HCT116 (cell line): ENCODE measurements at regions not wholly inside any gene's neighbourhood (a gene's known extent, or its start where the extent isn't known, plus 50 kb on each side); places are given as distances from the start of the nearest gene placed in this dataset.

ENCODE experiments used
- ATAC-seq: fragments of 200-7000 bp; cut with Tn5 transposase; 2 replicates; pipeline ENCODE4 v1.9.1; 2020; ENCODE audit warnings: mild to moderate bottlenecking, moderate library complexity
- BruUV-seq: library from RNA; stranded (reverse); fragments of 400-500 nt; replicated peaks from 2 replicates; lab custom pipeline; 2021; lab: Mats Ljungman, UMichigan
- CTCF ChIA-PET: fragments of 300-600 bp; sonication (Branson Sonifier 250); formaldehyde crosslinking; loops from one replicate; lab custom pipeline; 2021; ENCODE audit warnings: antibody characterized with exemption; lab: Charles Lee
- POLR2A ChIA-PET: fragments of 300-600, 350-600 bp; sonication (Branson Sonifier 250); formaldehyde crosslinking; loops from one replicate; lab custom pipeline; 2021; ENCODE audit warnings: antibody characterized with exemption; lab: Charles Lee
- RAD21 ChIA-PET, 2 experiments: fragments of 300-600 bp; sonication (Branson Sonifier 250); formaldehyde crosslinking; loops; one replicate each; lab custom pipeline; 2023; ENCODE audit warnings: low total read pairs in 2 of 2; ENCODE audit not compliant: uncharacterized antibody in 2 of 2, unreplicated experiment in 2 of 2, low non-redundant PET in 1 of 2; lab: Charles Lee
- DNase-seq: peaks from one replicate; pipeline ENCODE4 v3.0.0-alpha.2; 2010; ENCODE audit warnings: low read depth, low spot score
- H2AFZ ChIP-seq: fragments of 200-600 bp; shearing (Covaris generic), sonication (generic); 2 replicates; pipeline ENCODE4 v1.6.1; 2017; ENCODE audit warnings: low read depth, mixed run types, mixed read lengths, antibody characterized with exemption, low read length; ENCODE audit not compliant: poor library complexity, severe bottlenecking
- H3K27ac ChIP-seq: 2 replicates; pipeline ENCODE4 v1.5.1; 2012; ENCODE audit warnings: low read depth, low read length
- H3K27me3 ChIP-seq: fragments of 200-600 bp; sonication (generic); 2 replicates; pipeline ENCODE4 v1.6.1; 2016; ENCODE audit warnings: mixed run types, low read length, mixed read lengths; ENCODE audit not compliant: insufficient read depth
- H3K36me3 ChIP-seq, 2 experiments: fragments of 200-500 bp in 1 of 2; fragments of 200-600 bp in 1 of 2; sonication (Bioruptor generic) in 1 of 2; sonication (generic) in 1 of 2; 2 replicates each; pipeline versions ENCODE4 v1.5.1 to v1.6.1; 2014 to 2016; ENCODE audit warnings: low read length in 2 of 2, inconsistent platforms in 1 of 2, mixed read lengths in 1 of 2, mixed run types in 1 of 2; ENCODE audit not compliant: insufficient read depth in 2 of 2, control insufficient read depth in 1 of 2
- H3K4me1 ChIP-seq, 2 experiments: fragments of 200-600 bp in 1 of 2; sonication (generic) in 1 of 2; 2 replicates each; pipeline versions ENCODE4 v1.5.1 to v1.6.1; 2012 to 2017; ENCODE audit warnings: low read length in 2 of 2, inconsistent platforms in 1 of 2, mild to moderate bottlenecking in 1 of 2, mixed read lengths in 1 of 2, mixed run types in 1 of 2, moderate library complexity in 1 of 2; ENCODE audit not compliant: insufficient read depth in 2 of 2, control insufficient read depth in 1 of 2
- H3K4me2 ChIP-seq: fragments of 200-600 bp; sonication (generic); 2 replicates; pipeline ENCODE4 v1.6.1; 2017; ENCODE audit warnings: mixed run types, low read length, mixed read lengths
- H3K4me3 ChIP-seq, 2 experiments: fragments of 200-600 bp in 1 of 2; sonication (generic) in 1 of 2; replicated peaks in 1 of 2; 2 replicates each; pipeline ENCODE4 v1.5.1; 2011 to 2016; ENCODE audit warnings: low read length in 2 of 2, control low read depth in 1 of 2, low read depth in 1 of 2, mild to moderate bottlenecking in 1 of 2, mixed read lengths in 1 of 2, mixed run types in 1 of 2
- H3K79me2 ChIP-seq: fragments of 200-600 bp; sonication (generic); 2 replicates; pipeline ENCODE4 v1.6.1; 2017; ENCODE audit warnings: mild to moderate bottlenecking, mixed run types, low read length, moderate library complexity, mixed read lengths; ENCODE audit not compliant: insufficient read depth
- H3K9ac ChIP-seq: fragments of 200-600 bp; sonication (generic); 2 replicates; pipeline ENCODE4 v1.6.1; 2016; ENCODE audit warnings: low read length, mixed read lengths
- H3K9me2 ChIP-seq: fragments of 200-600 bp; sonication (generic), shearing (Covaris generic); 2 replicates; pipeline ENCODE4 v1.6.1; 2017; ENCODE audit warnings: mixed run types, mild to moderate bottlenecking, moderate library complexity; ENCODE audit not compliant: insufficient read depth
- H3K9me3 ChIP-seq, 2 experiments: fragments of 200-500 bp in 1 of 2; fragments of 200-600 bp in 1 of 2; sonication (Bioruptor generic) in 1 of 2; sonication (generic) in 1 of 2; 2 replicates each; pipeline ENCODE4 v1.6.1; 2014 to 2017; ENCODE audit warnings: low read length in 2 of 2, mixed read lengths in 2 of 2, inconsistent platforms in 1 of 2, low read depth in 1 of 2, mild to moderate bottlenecking in 1 of 2, mixed run types in 1 of 2, moderate library complexity in 1 of 2; ENCODE audit not compliant: control insufficient read depth in 1 of 2, insufficient read depth in 1 of 2
- H4K20me1 ChIP-seq: fragments of 200-600 bp; sonication (generic), shearing (Covaris generic); 2 replicates; pipeline ENCODE4 v1.6.1; 2017; ENCODE audit warnings: mixed run types, mild to moderate bottlenecking, moderate library complexity; ENCODE audit not compliant: insufficient read depth
- ATF3 ChIP-seq: IDR thresholded peaks from 2 replicates; pipeline ENCODE4 v1.6.1; 2012
- CBX3 ChIP-seq: IDR thresholded peaks from 2 replicates; pipeline ENCODE4 v1.6.1; 2012; ENCODE audit warnings: low read depth
- CTCF ChIP-seq, 3 experiments: fragments of 200-600 bp in 1 of 3; sonication (generic) in 1 of 3; IDR thresholded peaks in 2 of 3; conservative IDR thresholded peaks in 1 of 3; 2 replicates each; pipeline ENCODE4 v1.5.1; 2012 to 2017; ENCODE audit warnings: low read depth in 2 of 3, low read length in 2 of 3, antibody characterized with exemption in 1 of 3, borderline replicate concordance in 1 of 3, control low read depth in 1 of 3, mild to moderate bottlenecking in 1 of 3, mixed read lengths in 1 of 3, mixed run types in 1 of 3, moderate library complexity in 1 of 3; ENCODE audit not compliant: insufficient read depth in 1 of 3
- ELF1 ChIP-seq: IDR thresholded peaks from 2 replicates; pipeline ENCODE4 v1.6.1; 2012; ENCODE audit warnings: low read depth, borderline replicate concordance
- EZH2 ChIP-seq: fragments of 200-600 bp; sonication (generic); IDR thresholded peaks from 2 replicates; pipeline ENCODE4 v1.6.1; 2017; ENCODE audit warnings: antibody characterized with exemption, mixed run types
- EZH2phosphoT487 ChIP-seq: fragments of 200-600 bp; IDR thresholded peaks from 2 replicates; pipeline ENCODE4 v1.6.1; 2018; ENCODE audit warnings: antibody characterized with exemption, borderline replicate concordance
- FOSL1 ChIP-seq: IDR thresholded peaks from 2 replicates; pipeline ENCODE4 v1.6.1; 2012; ENCODE audit warnings: low read depth
- JUND ChIP-seq: IDR thresholded peaks from 2 replicates; pipeline ENCODE4 v1.6.1; 2012
- MAX ChIP-seq: IDR thresholded peaks from 2 replicates; pipeline ENCODE4 v1.6.1; 2012
- POLR2AphosphoS5 ChIP-seq: IDR thresholded peaks from 2 replicates; pipeline ENCODE4 v1.6.1; 2011; ENCODE audit warnings: mild to moderate bottlenecking, low read depth, low read length, moderate library complexity
- RAD21 ChIP-seq: IDR thresholded peaks from 2 replicates; pipeline ENCODE4 v1.6.1; 2012; ENCODE audit warnings: low read depth, mild to moderate bottlenecking
- SP1 ChIP-seq: IDR thresholded peaks from 2 replicates; pipeline ENCODE4 v1.6.1; 2012; ENCODE audit warnings: low read depth
- SRF ChIP-seq: IDR thresholded peaks from 2 replicates; pipeline ENCODE4 v1.6.1; 2012; ENCODE audit warnings: low read depth
- TCF7L2 ChIP-seq: IDR thresholded peaks from 2 replicates; pipeline ENCODE4 v1.7.0; 2011; ENCODE audit warnings: borderline replicate concordance, inconsistent platforms; ENCODE audit not compliant: insufficient read depth, insufficient read length; ENCODE audit errors: extremely low read depth
- ZBTB33 ChIP-seq: IDR thresholded peaks from 2 replicates; pipeline ENCODE4 v1.6.1; 2011; ENCODE audit warnings: mild to moderate bottlenecking, low read length, moderate library complexity; ENCODE audit not compliant: insufficient replicate concordance; ENCODE audit errors: extremely low read depth
- ZNF274 ChIP-seq: fragments of 200-500 bp; sonication (Bioruptor generic); IDR thresholded peaks from 2 replicates; pipeline ENCODE4 v1.6.1; 2014; ENCODE audit warnings: mild to moderate bottlenecking, low read depth, low read length, inconsistent platforms
- intact Hi-C: fragments of 100-400 bp; cut with micrococcal nuclease; formaldehyde crosslinking; loops from 2 replicates; pipeline ENCODE4 v1.10.0; 2022

GRCh38 chr2:104914509-104914908 lies 60.6 kb downstream of the POU3F3 start:
- no peak overlapping the region for H3K27ac ChIP-seq
- no peak overlapping the region for H3K4me3 ChIP-seq
- H3K4me1 ChIP-seq, result peaks cover 4% of the 10 kb centered on the region in 2 experiments; a peak in 2 of 4 replicates
- no peak overlapping the region for H3K9ac ChIP-seq
- TF ChIP-seq ATF3, result no peak
- no peak for TF ChIP-seq JUND
- no peak for TF ChIP-seq ZNF274
- no peak for TF ChIP-seq ZBTB33
- no peak for TF ChIP-seq EZH2
- no peak for TF ChIP-seq RAD21
- no peak for TF ChIP-seq MAX
- no peak for TF ChIP-seq CTCF (IDR thresholded peaks at IDR 0.05 in 2 of 3, conservative IDR thresholded peaks at IDR 0.05 in 1 of 3; ENCODE audit: borderline replicate concordance in 1 of 3, insufficient read depth in 1 of 3, low read depth in 2 of 3, low read length in 2 of 3)
- TF ChIP-seq SP1, result no peak
- TF ChIP-seq CBX3, result no peak
- no peak for TF ChIP-seq SRF
- no peak for TF ChIP-seq TCF7L2
- TF ChIP-seq ELF1, result no peak
- no peak for TF ChIP-seq EZH2phosphoT487
- no peak for TF ChIP-seq POLR2AphosphoS5
- TF ChIP-seq FOSL1, result no peak
- no TSS peak for BruUV-seq
- POLR2A ChIA-PET, result no interaction called here
- no peaks in the 10 kb centered on the region for H3K79me2 ChIP-seq
- CTCF ChIA-PET, result no interaction called here
- no peaks in the 10 kb centered on the region for H3K36me3 ChIP-seq
- no peaks in the 10 kb centered on the region for H4K20me1 ChIP-seq
- no peaks in the 10 kb centered on the region for H3K9me3 ChIP-seq
- ATAC-seq (no peak), DNase-seq (no peak)
- H2AFZ ChIP-seq, result no peak overlapping the region
- H3K9me2 ChIP-seq, result no peaks in the 10 kb centered on the region
- intact Hi-C loops, result no loop called here
- H3K27me3 ChIP-seq, result no peaks in the 10 kb centered on the region; the same call in 1 of the 2 replicates
- RAD21 ChIA-PET, result no interaction called here
- no peak overlapping the region for H3K4me2 ChIP-seq
